Trophoblast cell (in vitro differentiated cells and primary cell): ENCODE measurements at regions not wholly inside any gene's neighbourhood (a gene's known extent, or its start where the extent isn't known, plus 50 kb on each side); places are given as distances from the start of the nearest gene placed in this dataset.

ENCODE experiments used
- DNase-seq, 2 donors: peaks; one replicate each; pipeline ENCODE4 v3.0.0-alpha.2; 2016
- H2AFZ ChIP-seq: 2 replicates; pipeline ENCODE4 v1.6.1; 2013; ENCODE audit warnings: low read length, moderate library complexity, mild to moderate bottlenecking; ENCODE audit not compliant: insufficient read depth, poor library complexity
- H2AK5ac ChIP-seq: 2 replicates; pipeline ENCODE4 v1.6.1; 2013; ENCODE audit warnings: mild to moderate bottlenecking, low read length
- H2BK120ac ChIP-seq: 2 replicates; pipeline ENCODE4 v1.6.1; 2013; ENCODE audit warnings: low read length, mild to moderate bottlenecking, moderate library complexity; ENCODE audit not compliant: insufficient read depth, poor library complexity
- H2BK12ac ChIP-seq: 2 replicates; pipeline ENCODE4 v1.6.1; 2013; ENCODE audit warnings: mild to moderate bottlenecking, low read length, moderate library complexity
- H2BK5ac ChIP-seq: 2 replicates; pipeline ENCODE4 v1.6.1; 2013; ENCODE audit warnings: low read length, low read depth, moderate library complexity, mild to moderate bottlenecking; ENCODE audit not compliant: poor library complexity
- H3K14ac ChIP-seq: 2 replicates; pipeline ENCODE4 v1.6.1; 2013; ENCODE audit warnings: mild to moderate bottlenecking, low read length
- H3K18ac ChIP-seq: 2 replicates; pipeline ENCODE4 v1.6.1; 2013; ENCODE audit warnings: mild to moderate bottlenecking, low read length
- H3K23ac ChIP-seq: 2 replicates; pipeline ENCODE4 v1.6.1; 2013; ENCODE audit warnings: low read length
- H3K27ac ChIP-seq: 2 replicates; pipeline ENCODE4 v1.5.1; 2013; ENCODE audit warnings: low read depth, mild to moderate bottlenecking, inconsistent platforms, low read length, moderate library complexity
- H3K27me3 ChIP-seq: 2 replicates; pipeline ENCODE4 v1.6.1; 2013; ENCODE audit warnings: inconsistent platforms, mild to moderate bottlenecking, low read length, moderate library complexity; ENCODE audit not compliant: insufficient read depth
- H3K36me3 ChIP-seq, 2 experiments: 1 replicate in 1 of 2; 2 replicates in 1 of 2; pipeline ENCODE4 v1.6.1; 2013; ENCODE audit warnings: low read length in 2 of 2, mild to moderate bottlenecking in 2 of 2, moderate library complexity in 1 of 2; ENCODE audit not compliant: insufficient read depth in 2 of 2, control insufficient read depth in 1 of 2
- H3K4ac ChIP-seq: 2 replicates; pipeline ENCODE4 v1.6.1; 2013; ENCODE audit warnings: low read depth, mild to moderate bottlenecking, low read length, moderate library complexity
- H3K4me1 ChIP-seq, 2 experiments: 1 replicate in 1 of 2; 2 replicates in 1 of 2; pipeline ENCODE4 v1.6.1; 2013; ENCODE audit warnings: low read length in 2 of 2, mild to moderate bottlenecking in 2 of 2, moderate library complexity in 1 of 2; ENCODE audit not compliant: insufficient read depth in 2 of 2, control insufficient read depth in 1 of 2
- H3K4me2 ChIP-seq: 2 replicates; pipeline ENCODE4 v1.6.1; 2013; ENCODE audit warnings: inconsistent platforms, mild to moderate bottlenecking, low read length, moderate library complexity
- H3K4me3 ChIP-seq: 2 replicates; pipeline ENCODE4 v1.5.1; 2013; ENCODE audit warnings: mild to moderate bottlenecking, low read depth, low read length, inconsistent platforms
- H3K79me1 ChIP-seq: one replicate; pipeline ENCODE4 v1.6.1; 2013; ENCODE audit warnings: low read length
- H3K79me2 ChIP-seq: 2 replicates; pipeline ENCODE4 v1.6.1; 2013; ENCODE audit warnings: low read length, mild to moderate bottlenecking; ENCODE audit not compliant: control insufficient read depth, insufficient read depth, poor library complexity
- H3K9ac ChIP-seq: 2 replicates; pipeline ENCODE4 v1.6.1; 2013; ENCODE audit warnings: mild to moderate bottlenecking, low read length
- H3K9me3 ChIP-seq: 2 replicates; pipeline ENCODE4 v1.6.1; 2013; ENCODE audit warnings: low read depth, mild to moderate bottlenecking, control low read depth, inconsistent platforms, low read length; ENCODE audit not compliant: insufficient read depth
- H4K12ac ChIP-seq: 2 replicates; pipeline ENCODE4 v1.6.1; 2013; ENCODE audit warnings: low read depth, mild to moderate bottlenecking, low read length, moderate library complexity
- H4K8ac ChIP-seq: 2 replicates; pipeline ENCODE4 v1.6.1; 2013; ENCODE audit warnings: low read depth, mild to moderate bottlenecking, low read length, moderate library complexity
- H4K91ac ChIP-seq: one replicate; pipeline ENCODE4 v1.6.1; 2013; ENCODE audit warnings: low read depth, mild to moderate bottlenecking, low read length, moderate library complexity
- WGBS: extraction: QIAGEN DNeasy Blood & Tissue Kit; methylation state at CpG from one replicate; pipeline ENCODE4 v1.1.7; 2013; ENCODE audit warnings: missing lambda C conversion rate; ENCODE audit not compliant: insufficient read length, insufficient coverage; ENCODE audit errors: extremely low coverage; 5-methylcytosine and 5-hydroxymethylcytosine counted together

DNA sequence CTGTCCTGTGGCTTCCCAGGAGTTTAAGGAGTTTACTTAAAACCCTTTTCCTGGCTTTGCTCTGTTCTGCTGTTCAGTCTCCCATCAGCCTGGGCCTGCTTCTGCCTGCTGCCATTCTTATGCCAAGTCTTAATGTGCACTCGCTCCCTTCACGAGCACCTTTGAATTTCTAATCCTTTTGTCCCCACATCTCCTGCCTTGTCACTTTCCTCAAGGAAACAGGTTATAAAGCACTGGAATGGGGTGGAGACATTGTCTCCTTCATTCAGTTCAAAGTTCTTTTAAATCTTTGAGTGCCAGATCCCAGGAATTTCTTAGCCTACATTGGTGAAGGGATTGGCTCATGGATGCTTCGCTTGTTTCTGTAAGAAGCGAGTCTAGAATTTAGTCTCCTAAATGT is 87.2 kb upstream of the LIFR start:
- no peak overlapping the region for H4K12ac ChIP-seq
- no peak overlapping the region for H2BK5ac ChIP-seq
- H3K14ac ChIP-seq: no peak overlapping the region
- no peak overlapping the region for H3K4me3 ChIP-seq
- WGBS: no CpG with 5 or more reads among the region's 4 CpGs
- no peak overlapping the region for H3K18ac ChIP-seq
- no peak overlapping the region for H3K23ac ChIP-seq
- no peak overlapping the region for H2BK12ac ChIP-seq
- H3K4me1 ChIP-seq: peaks cover 0 to 7% of the 10 kb centered on the region in 2 experiments
- no peaks in the 10 kb centered on the region for H3K36me3 ChIP-seq
- no peak overlapping the region for H3K27ac ChIP-seq
- H3K79me2 ChIP-seq: no peaks in the 10 kb centered on the region
- no peaks in the 10 kb centered on the region for H3K9me3 ChIP-seq
- H2AFZ ChIP-seq: no peak overlapping the region
- DNase-seq: no peak
- no peaks in the 10 kb centered on the region for H3K79me1 ChIP-seq
- H2AK5ac ChIP-seq: no peak overlapping the region
- H4K91ac ChIP-seq: no peak overlapping the region
- no peak overlapping the region for H3K4ac ChIP-seq
- no peak overlapping the region for H3K9ac ChIP-seq
- H2BK120ac ChIP-seq: no peak overlapping the region
- H4K8ac ChIP-seq: no peak overlapping the region
- no peak overlapping the region for H3K4me2 ChIP-seq
- H3K27me3 ChIP-seq: no peaks in the 10 kb centered on the region

DNA sequence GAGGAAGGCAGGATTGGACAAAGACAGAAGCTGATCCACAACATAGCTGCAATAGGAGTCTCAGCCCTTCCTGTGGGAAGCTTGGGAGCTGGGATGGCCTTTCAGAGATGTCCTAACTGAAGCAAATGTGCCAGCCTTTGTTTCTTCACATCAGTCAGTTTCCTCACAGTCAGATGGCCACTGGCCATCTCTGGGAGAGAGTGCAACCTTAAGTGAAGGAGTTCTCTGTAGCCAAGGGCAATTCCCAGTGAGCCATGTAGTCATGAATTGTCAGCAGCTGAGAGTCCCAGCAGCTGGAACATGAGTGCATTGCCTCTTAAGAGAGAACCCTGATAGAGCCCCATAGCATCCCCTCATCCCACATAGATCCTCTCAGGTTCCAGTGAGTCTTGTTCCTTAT is 89.1 kb upstream of the LIFR start:
- no peak overlapping the region for H3K23ac ChIP-seq
- H3K9ac ChIP-seq: no peak overlapping the region
- no peak overlapping the region for H3K14ac ChIP-seq
- no peaks in the 10 kb centered on the region for H3K27me3 ChIP-seq
- no peaks in the 10 kb centered on the region for H3K36me3 ChIP-seq
- no peak overlapping the region for H2BK5ac ChIP-seq
- DNase-seq: no peak
- H3K79me2 ChIP-seq: no peaks in the 10 kb centered on the region
- peaks cover 0 to 9% of the 10 kb centered on the region in 2 experiments for H3K4me1 ChIP-seq
- H2AFZ ChIP-seq: no peak overlapping the region
- no peak overlapping the region for H3K4me3 ChIP-seq
- H3K4me2 ChIP-seq: no peak overlapping the region
- no peak overlapping the region for H4K12ac ChIP-seq
- no peak overlapping the region for H2BK12ac ChIP-seq
- no peak overlapping the region for H3K18ac ChIP-seq
- no peak overlapping the region for H3K4ac ChIP-seq
- no peak overlapping the region for H2AK5ac ChIP-seq
- no peaks in the 10 kb centered on the region for H3K79me1 ChIP-seq
- H3K9me3 ChIP-seq: no peaks in the 10 kb centered on the region
- no peak overlapping the region for H4K8ac ChIP-seq
- H4K91ac ChIP-seq: no peak overlapping the region
- H2BK120ac ChIP-seq: no peak overlapping the region
- H3K27ac ChIP-seq: no peak overlapping the region

DNA sequence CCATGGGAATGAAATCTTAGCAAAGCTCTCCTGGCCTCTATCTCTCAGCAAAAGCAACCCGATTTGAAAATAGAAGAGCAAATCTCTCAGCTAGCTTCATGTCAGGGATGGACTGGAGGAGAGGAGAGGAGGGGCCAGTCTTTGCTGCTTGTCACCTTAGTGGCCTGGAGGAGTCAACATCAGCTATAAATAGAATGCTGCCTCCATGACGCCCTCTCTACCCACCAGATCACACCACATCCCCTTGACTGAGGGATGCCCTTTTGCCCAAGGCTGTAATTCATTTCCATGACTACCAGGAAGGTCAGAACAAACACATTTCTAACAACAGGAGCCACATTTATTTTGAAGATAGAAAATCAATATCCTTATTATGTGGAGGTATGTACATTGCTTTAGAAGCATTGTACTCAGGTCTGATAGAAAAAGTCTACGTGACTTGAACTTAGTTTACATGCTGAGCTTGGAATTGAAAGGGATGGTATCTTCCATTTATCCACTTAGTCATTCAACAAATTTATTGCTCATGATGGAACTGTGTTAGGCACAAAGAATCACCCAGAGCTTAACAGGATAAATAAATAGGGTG is 92.4 kb upstream of the LIFR start:
- Histone ChIP-seq H3K27me3 (no peaks in the 10 kb centered on the region), H2BK12ac (no peak overlapping the region), H3K9ac (no peak overlapping the region), H3K18ac (no peak overlapping the region), H4K12ac (no peak overlapping the region), H3K23ac (no peak overlapping the region), H3K4ac (no peak overlapping the region), H3K4me1 (peaks cover 0 to 3% of the 10 kb centered on the region in 2 experiments), H2BK5ac (no peak overlapping the region), H3K79me2 (no peaks in the 10 kb centered on the region), H4K8ac (no peak overlapping the region), H3K27ac (no peak overlapping the region), H2AK5ac (no peak overlapping the region), H3K4me2 (no peak overlapping the region), H2AFZ (no peak overlapping the region), H3K14ac (no peak overlapping the region), H2BK120ac (no peak overlapping the region), H3K9me3 (no peaks in the 10 kb centered on the region), H3K79me1 (no peaks in the 10 kb centered on the region), H3K4me3 (no peak overlapping the region), H3K36me3 (no peaks in the 10 kb centered on the region), H4K91ac (no peak overlapping the region)
- no CpG with 5 or more reads among the region's 3 CpGs for WGBS
- peak in 1 of 2 donors; percentile 13 for DNase-seq

GRCh38 chr5:38650540-38650939 is 94.1 kb upstream of the LIFR start:
- no peaks in the 10 kb centered on the region for H3K27me3 ChIP-seq
- WGBS: no CpG with 5 or more reads among the region's 7 CpGs

More at GRCh38 chr5:38650540-38650939, 94.1 kb upstream of the LIFR start:
- Histone ChIP-seq H3K79me1 (no peaks in the 10 kb centered on the region), H3K36me3 (no peaks in the 10 kb centered on the region), H3K4me1 (peaks cover 0 to 3% of the 10 kb centered on the region in 2 experiments), H3K9me3 (no peaks in the 10 kb centered on the region), H4K8ac (no peak overlapping the region), H3K14ac (no peak overlapping the region), H2AK5ac (no peak overlapping the region), H3K4me2 (no peak overlapping the region), H2BK5ac (no peak overlapping the region), H3K23ac (no peak overlapping the region), H3K27ac (no peak overlapping the region), H4K12ac (no peak overlapping the region), H2BK120ac (no peak overlapping the region), H2BK12ac (no peak overlapping the region), H3K18ac (no peak overlapping the region), H3K4me3 (no peak overlapping the region), H3K9ac (no peak overlapping the region), H2AFZ (no peak overlapping the region), H3K4ac (no peak overlapping the region), H4K91ac (no peak overlapping the region), H3K79me2 (no peaks in the 10 kb centered on the region)
- DNase-seq: no peak
